CD4-positive, alpha-beta T cell treated with Interleukin-12 subunit alpha and Interleukin-12 subunit beta, for 1 hour (primary cell): ENCODE measurements at regions not wholly inside any gene's neighbourhood (a gene's known extent, or its start where the extent isn't known, plus 50 kb on each side); places are given as distances from the start of the nearest gene placed in this dataset.

Experiments used
- DNase-seq: peaks from one replicate; pipeline ENCODE4 v3.0.0-alpha.2; 2020

DNA sequence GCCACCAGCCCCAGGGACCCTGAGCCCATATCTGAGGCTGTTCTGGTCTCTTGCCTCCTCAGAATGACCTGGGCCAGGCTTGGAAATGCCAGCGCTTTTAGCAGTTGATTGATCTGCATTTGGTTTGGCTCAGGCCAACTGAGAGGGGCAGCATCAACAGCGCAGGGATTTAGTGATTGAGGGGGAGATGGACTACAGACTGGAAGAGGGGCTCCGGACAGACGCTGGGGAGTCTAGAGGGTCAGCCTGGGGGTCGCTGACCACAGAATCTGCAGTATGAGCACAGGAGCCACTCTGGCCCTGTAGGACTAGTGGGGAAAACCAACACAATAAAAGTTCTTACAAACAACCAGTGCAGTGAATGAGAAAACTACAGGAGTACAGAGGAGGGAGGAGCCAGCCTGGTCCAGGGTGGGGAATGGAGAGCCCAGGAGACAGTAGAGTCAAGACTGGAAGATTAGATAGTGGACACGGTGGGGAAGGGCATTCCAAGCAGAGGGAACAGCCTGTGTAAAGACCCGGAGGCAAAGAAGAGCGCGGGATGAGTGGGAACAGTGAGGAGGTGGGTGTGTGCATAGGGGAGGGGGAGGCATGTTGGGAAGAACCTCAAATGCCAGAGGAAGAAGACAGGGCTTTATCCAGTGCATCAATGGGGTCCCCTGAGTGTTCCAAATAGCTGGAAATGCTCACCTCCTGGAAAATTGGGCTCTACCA, 128.9 kb downstream of the MRM1 start:
- no peak for DNase-seq

DNA sequence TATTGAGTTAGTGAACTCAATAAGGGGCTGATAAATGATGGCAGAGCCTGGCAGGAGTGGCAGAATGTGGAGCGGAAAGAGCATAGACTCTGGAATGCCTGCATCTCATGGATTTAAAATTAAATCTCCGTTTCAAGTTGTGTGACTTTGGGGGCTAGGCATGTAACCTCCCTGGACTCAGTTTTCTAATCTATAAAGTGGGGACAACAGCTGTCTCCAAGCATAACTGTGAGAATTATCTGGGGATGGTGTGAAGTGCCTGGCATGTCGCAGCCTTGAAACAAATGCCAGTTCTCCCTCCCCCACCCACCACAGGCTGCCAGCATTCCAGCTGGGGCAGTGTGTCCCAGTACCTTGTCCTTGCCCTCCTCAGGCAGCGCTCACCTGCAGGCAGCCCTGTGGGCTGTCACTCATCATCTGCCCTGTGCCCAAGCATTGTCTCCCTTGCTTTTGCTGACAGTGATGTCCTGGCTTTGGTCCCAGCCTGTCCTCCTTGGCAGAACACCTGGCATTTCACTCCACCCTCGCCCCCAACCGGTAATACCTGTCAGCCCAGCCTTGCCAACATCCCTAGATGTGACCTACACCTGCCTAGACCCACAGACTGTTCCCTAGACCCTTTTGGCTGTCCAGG, 129.6 kb downstream of the MRM1 start:
- DNase-seq = no peak

DNA sequence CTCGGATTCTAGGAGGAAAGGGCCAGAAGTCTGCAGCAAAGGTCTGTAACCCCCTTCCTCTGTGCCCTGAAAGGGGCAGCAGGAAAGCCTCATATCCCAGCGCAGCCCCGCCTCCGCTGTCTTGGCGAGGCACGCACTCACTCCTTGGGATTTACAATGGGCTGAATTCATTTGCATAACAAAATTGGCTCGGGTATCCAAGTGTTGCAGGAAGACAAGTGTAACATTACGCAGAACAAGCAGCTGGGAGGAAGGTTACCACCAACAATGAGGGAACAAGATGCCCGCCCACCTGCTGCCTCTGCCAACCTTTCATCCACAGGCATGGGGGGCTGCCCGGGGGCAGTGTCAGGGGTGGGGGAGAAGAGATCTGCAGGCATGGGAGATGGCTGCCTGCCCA, 130.4 kb downstream of the MRM1 start:
- DNase-seq = no peak

DNA sequence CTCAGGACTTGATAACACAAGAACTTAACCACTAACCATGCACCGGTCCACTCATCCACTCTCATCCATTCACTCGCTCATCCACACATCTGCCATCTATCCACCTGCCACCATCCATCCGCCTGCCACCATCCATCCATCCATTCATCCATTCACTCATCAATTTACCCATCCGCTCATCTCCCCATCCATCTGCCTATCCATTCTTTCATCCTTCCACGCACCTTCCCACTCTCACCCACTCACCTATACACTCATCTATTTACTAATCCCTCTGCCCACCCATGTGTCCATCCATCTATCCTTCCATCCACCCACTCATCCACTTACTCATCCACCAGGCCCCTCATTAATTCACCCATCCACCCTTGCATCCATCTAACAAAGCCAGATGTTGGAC, 131.0 kb downstream of the MRM1 start:
- DNase-seq = no peak

DNA sequence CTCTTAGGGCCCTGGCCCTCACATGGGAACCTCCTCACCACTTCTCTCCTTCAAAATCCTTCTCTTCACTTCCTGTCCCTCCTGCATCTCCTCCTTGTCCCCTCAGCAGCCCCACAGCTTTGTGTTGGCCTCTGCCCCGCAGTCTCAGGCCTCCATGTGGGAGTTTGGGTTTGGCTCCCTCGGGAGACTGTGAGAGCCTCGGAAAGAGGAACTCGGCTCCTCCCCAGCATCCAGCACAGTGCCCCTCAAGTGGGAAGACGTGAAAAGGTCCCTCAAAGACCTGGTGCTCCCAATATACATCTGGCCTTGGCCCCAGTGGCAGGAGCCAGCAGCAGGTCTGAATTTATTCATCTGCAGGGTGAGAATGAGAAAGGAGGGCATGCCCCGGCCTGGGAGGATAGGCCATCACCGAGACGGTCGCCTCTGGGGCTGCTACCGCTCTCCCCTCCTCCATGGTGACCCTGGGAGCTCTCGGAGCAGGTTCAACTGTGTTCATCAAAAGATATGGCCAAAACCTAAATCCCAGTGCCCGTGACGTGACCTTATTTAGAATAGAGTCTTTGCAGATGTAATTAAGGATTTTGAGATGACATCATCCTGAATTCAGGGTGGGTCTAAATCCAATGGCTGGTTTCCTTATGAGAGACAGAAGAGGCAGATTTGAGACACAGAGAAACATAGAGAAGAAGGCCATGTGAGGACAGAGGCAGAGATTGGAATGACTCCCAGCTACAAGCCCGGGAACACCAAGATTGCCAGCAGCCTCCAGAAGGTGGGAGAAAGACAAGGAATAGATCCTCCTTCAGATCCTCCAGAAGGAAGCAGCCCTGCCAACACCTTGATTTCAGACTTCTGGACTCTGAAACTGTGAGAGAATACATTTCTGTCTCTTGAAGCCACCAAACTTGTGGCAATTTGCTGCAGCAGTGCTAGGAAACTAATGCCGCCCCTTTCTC, 135.1 kb downstream of the MRM1 start:
- no peak for DNase-seq

DNA sequence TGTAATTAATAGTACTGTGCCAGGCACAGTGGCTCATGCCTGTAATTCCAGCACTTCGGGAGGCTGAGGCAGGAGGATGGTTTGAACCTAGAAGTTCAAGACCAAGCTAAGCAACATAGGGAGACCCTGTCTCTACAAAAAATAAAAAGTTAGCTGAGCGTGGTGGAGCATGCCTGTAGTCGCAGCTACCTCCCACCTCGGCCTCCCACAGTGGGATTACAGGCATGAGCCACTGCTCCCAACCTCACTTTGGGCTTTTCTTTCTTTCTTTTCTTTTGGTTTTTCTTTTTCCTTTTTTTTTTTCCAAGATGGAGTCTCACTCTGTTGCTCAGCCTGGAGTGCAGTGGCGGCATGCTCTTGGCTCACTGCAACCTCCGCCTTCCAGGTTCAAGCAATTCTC, 137.8 kb downstream of the MRM1 start:
- no peak for DNase-seq

DNA sequence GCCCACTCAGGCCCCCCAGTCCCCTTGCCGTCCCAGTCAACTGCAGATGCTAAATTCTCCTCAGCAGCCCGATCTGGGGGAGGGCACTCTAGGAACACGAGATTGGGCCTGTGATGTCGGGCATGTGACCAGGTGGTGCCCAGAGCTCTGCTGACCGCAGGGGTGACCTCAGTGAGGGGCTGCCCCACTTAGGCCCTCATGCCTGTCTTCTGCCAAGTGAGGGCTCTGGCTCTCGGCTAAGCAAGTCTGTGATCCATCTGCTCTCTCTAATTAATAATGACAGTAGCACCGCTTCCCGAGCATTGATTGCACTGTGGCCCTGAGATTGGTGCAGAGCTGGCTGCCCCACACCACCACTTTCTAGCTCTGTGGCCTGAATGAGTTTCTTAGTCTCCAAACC, 138.8 kb downstream of the MRM1 start:
- DNase-seq = no peak

DNA sequence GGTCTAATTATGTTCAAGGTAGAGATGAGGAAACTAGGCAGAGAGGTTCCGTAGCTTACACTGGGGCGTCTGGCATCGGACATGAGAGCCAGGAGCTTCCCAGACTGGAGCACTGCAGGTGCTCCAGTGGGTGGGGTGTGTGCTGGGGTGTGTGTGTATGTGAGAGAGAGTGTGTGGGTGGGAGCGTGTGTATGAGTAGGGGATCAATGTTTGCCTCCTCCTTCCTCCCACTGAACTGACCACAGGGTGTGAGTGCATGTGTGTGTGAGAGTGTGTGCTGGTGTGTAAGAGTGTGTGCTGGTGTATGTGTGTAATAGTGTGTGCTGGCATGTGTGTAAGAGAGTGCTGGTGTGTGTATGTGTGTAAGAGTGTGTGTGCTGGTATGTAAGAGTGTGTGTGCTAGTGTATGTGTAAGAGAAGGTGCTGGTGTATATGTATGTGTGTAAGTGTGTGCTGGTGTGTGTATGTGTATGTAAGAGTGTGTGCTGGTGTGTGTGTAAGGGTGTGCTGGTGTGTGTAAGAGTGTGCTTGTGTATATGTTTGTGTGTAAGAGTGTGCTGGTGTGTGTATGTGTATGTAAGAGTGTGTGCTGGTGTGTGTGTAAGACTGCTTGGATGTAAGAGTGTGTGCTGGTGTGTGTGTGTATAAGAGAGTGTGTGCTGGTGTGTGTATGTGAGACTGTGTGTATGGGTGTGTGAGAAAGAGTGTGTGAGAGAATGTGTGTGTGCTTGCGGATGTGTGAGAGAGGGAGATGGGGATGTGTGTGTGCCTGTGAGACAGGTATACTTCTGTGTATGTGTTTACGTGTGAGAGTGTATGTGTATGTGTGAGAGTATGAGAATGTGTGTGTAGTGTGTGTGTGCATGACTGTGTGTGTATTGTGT, 139.9 kb downstream of the MRM1 start:
- no peak for DNase-seq

DNA sequence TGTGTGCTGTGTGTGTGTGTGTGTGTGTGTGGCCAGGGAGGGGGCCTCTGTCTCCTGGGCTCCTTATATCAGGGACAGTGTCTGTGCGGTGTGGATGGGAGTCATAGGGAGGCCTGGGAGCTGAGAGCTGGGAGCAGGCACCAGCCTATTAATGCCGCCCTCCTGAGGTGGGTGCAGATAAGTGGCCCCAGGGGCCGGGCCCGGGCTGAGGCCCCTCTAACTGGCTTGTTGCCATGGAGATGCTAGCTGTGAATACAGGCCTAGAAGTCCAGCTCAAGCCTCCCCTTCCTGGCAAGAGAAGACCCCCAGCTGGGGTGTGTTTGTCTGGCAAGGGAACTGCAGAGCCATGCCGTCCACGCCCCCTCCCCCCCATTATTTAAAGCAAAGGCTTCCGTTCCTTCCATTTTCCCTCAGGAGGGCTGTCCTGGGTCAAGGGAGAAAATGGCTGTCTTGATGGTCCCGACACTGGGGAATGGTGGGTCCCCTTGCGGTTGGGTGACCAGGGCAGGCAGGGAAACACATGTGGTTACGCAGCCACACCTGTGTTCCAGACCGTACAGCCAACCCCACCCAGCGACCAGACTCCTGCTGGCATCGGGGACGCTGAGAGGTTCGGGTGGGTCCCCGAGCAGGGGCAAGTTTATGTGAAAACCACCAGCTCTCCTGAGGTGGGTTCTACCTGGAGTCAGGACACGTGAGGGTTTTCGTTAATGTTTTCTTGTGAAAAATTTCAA, 141.1 kb downstream of the MRM1 start:
- no peak for DNase-seq

DNA sequence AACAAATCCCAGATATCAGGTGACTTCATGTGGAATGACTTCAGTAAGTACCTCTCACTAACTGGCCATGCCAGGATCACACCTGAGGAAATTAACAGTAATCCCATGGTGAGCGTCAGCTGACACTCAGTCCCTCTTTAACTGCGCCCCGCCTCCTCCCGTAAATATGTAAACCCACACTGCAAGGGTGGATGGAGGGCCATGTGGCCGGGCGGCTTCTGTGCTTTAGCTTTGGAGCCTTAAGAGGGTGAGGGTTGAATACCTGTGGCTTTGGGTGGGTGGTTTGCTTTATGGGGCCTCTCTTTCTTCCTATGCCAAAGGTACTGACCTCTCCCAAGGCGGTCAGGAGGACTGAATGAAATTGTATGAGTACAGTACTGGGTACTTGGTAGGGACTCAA, 141.7 kb downstream of the MRM1 start:
- no peak for DNase-seq

DNA sequence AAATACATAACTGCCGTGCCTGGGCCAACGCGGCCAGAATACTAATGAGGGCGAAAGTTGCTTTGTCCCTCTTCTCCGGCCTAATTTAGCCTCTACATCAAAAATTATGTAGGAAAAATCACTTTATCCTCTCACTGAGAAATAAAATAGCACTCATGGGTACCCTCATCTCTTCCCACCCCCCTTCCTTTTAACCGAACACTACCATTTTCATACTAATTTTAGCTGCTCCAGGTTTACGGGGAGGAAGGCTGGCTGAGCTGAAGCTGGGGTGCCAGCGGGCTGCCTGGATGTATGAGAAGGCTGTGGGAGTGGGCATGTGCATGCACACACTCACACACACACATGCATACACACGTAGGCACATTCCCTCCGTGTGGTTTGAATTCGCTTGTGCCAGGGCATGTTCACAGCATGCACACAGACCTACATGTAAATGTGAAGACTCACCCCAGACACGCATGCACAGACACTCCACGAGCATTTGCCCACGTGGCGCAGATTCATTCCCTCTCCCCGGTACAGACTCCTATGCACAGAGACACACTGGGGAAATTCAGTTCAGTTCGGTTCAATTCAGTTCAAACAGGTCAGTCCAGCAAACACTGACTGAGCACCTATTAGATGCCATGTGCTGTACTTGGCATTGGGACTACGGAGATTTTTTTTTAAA, 145.1 kb downstream of the MRM1 start:
- no peak for DNase-seq

DNA sequence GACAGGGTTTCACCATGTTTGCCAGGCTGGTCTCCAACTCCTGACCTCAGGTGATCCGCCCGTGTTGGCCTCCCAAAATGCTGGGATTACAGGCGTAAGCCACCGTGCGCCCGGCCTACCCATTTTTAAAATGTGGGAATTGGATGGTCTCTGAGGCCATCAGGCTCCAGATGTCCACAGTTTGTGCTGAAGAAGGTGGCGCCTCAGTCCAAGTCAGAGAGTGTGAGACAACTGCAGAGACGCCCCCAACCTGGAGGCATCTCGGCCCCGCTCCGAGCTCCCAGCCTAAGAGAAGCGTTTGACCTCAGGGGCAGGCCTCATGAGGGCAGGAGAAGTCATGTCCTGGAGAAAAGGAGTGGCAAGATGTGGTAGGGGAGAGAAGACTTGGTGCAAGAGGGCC, 146.5 kb downstream of the MRM1 start:
- DNase-seq = no peak

DNA sequence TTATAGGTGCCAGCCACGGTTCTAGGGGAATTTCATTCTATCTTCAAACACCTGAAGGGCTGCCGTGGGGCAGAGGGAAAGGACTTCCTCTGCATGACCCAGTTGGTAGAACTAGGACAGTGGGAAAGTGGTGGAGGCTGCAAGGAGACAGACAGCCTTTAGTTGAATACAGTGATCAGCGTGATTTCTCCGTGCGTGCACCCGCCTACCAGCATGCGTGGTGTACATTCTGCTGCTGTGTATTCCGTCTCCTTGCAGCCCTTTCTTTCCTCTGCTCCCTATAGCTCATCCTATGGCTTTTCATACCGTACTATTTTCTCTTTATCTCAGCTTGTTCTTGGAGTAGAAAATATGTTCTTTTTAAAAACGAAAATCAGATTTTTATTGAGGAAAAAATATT, 146.9 kb downstream of the MRM1 start:
- no peak for DNase-seq

DNA sequence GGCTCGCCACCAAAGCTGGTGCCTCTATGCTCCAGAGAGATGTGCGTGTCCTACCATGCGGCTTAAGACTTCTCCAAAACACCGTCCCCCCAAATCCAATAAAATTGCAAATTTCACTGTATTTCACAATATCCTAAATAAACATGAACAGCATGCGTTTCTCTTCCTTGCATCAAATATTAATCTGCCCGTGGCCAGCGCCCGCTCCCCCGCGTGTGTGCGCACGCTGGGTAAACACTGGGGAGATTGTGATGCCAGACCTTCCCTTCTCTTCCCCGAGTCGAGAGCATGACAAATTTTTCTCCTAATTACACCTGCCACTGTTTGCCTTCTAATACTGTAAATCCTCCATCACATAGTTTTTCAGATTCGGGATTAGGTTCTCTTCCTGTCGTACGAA, 148.1 kb downstream of the MRM1 start:
- DNase-seq = no peak

DNA sequence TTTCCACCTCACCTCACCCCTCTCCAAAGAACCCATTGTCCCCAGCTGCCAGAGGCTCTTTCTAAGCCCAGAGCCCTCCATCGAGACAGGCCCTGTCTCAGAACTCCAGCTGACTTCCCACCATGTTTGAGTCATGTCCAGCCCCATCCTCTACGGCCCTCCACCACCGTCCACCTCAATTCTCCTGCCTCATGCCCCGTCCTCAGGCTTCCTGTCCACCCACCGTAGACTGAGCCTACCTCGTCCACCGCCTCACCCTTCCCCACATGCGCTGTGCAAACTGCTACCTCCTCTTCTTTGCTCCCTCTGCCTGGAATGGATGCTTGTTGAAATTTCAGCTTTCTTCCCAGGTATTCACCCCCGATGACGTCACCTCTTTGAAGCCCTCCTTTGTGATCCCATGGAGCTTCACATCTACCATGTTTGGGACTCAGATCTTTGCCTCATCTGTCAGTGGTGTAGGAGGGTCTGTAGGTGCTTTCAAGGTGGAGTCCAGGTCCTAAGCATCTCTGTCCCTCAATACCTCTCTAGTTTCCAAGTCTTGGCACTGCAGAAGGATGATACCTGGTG, 149.0 kb downstream of the MRM1 start:
- DNase-seq = no peak

DNA sequence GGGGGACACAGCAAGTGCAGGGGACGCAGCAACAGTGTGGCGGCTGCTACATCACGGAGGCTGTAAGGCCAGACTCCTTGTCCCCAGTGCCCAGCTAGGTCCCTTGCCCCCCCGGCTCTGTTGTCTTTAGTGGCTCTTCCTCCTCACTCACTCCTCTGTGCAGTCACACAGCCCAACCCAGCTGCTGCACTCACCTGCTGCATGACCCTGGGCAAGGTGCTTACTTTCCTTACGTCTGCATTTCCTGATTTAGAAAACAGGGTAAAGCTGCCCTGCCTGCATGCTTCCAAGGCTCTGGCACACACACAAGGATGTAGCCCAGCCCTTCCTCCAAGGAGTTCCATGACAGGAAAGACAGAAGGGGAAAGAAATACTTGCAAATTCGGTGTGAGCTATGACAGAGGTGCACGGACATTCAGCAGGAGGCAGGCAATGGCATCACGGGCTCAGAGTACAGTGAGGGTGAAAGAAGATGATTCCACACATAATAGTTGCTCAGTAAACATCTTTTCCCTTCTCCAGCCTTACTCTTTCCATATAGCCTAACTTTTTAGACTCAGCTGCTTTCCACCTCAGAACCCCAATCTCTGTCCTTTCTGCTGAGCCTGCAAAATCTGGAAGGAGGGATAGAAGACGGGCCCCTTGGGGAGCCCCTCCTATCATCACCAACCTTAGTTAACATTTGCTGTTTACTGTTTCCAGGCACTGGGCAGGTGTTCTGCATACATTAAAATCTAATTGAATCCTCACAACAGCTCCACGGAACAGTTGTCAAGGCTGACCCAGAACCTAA, 150.9 kb downstream of the MRM1 start:
- no peak for DNase-seq

DNA sequence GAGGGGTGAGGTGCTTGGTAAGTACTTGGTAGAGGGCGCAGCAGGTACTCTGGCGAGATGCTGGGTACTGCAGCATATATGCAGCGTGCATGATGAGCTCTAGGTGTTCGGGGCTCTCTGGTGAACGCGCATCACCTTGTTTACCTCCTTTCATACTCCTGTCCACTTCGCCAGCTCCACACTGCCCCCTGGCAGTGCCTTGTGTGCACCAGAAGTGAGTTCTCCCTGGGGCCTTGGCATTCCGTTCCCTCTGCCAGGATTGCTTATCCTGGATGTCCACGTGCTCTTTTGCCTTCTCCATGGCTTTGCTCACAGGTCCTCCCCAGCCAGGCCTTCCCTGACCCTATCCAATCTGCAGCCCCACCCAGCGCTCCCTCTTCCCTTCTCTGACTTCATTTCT, 154.2 kb downstream of the MRM1 start:
- DNase-seq = peak; percentile 25

DNA sequence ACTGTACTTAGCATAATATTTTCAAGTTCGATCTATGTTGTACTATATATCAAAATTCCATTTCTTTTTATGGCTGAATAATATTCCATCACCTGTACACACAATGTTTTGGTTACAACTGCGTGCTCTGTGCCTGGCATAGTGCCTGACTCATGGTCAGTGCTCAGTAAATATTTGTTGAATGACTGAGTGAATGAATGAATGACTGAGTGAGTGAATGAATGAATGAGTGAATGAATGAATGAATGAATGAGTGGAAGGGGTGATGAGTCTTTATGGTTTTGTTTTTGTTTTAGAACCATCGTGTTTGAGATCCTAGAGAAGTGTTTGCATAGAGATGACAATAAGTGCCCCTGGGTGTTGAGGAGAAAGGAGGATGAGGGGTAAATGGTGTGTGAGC, 155.3 kb downstream of the MRM1 start:
- no peak for DNase-seq

DNA sequence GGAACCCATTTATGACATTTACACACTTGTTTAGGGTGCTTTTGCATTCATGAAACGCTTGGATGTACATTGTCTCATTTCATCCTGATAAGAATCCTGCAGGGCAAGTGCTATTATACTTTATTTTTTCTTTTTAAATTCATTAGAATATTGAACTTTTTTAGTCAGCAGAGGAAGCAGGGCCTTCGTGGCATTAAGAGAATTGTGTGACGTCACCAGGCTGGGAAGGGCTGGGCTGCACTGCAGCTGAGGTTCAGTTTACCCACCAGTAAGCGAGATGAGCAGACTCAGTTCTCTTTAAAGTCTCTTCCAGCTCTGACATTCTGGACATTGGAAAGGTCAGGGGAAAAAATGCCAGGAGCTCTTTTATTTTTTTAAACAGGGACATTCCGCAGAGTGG, 159.0 kb downstream of the MRM1 start:
- no peak for DNase-seq

DNA sequence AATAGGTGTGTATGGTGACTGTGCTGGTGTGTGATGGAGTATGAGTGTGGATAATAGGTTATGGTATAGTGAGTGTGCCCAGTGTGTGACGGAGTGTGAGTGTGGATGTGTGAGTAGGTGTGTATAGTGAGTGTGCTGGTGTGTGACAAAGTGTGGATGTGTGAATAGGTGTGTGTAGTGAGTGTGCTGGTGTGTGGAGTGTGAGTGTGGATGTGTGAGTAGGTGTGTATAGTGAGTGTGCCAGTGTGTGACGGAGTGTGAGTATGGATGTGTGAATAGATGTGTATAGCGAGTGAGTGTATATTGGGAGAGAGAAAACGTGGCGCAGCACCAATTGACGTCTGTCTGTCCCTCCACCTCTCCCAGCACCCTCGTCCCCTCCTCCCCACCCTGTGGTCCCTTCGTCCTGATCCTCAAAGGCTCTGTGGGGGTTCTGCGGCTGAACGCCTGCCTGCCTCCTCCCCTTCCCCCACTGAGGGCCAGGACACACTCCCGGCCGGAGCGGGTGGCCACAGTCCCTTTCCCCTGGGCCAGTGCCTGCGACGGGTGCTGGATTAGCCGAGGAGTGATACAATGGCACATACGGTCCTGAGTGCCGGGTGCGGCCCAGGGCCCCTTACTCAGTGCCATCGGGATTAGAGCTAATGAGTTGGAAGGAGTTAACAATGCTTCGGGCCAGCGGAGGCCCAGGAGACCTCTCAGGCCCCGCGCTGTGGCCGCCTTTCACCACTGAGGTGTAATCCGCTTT, 160.0 kb downstream of the MRM1 start:
- DNase-seq = no peak
